ENCODE measurements at regions not wholly inside any gene's neighbourhood (a gene's known extent, or its start where the extent isn't known, plus 50 kb on each side); places are given as distances from the start of the nearest gene placed in this dataset.

DNA sequence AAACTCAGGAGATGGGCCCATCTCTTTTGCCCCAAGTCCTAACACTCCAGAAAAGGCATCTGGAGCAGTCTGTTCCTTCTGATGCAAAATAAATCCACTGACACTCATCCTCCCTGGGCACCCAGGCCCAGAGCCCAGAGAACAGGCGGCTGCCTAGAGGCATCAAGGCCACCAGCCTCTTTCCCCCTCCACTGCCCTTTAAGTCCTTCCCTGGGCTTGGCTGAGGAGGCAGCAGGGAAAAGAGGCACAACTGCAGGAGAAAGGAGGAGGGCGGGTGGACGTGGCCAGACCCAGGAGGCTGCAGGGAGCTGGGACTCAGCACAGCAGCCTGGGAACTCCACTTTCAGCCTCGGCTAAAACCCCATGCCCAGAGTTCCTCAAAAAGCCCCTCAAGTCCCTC is 99.7 kb upstream of the ID2 start:
- no peak overlapping the region for H2BK5ac ChIP-seq (ENCODE audit: insufficient read length, low read length)
- H2BK120ac ChIP-seq (ENCODE audit: low read depth, low read length, poor library complexity, severe bottlenecking): no peak overlapping the region
- H2BK15ac ChIP-seq (ENCODE audit: low read depth, low read length): no peak overlapping the region
- H3K4ac ChIP-seq (ENCODE audit: low read depth, low read length): no peak overlapping the region
- peaks cover 48 to 50% of the 10 kb centered on the region in 2 experiments for H3K4me1 Mint-ChIP-seq
- no peak overlapping the region for H3K18ac ChIP-seq (ENCODE audit: insufficient read length, low read depth, low read length)
- WGBS (ENCODE audit: extremely low coverage, insufficient read length, low lambda C conversion rate): no CpG with 5 or more reads among the region's 4 CpGs
- H3K9me3 ChIP-seq (ENCODE audit: control insufficient read depth, low read depth, low read length): no peaks in the 10 kb centered on the region
- no peak overlapping the region for H3K9ac ChIP-seq (ENCODE audit: extremely low read depth, insufficient read length, low read length)
- no peak overlapping the region for H3T11ph ChIP-seq (ENCODE audit: low read length)
- H3K9me3 Mint-ChIP-seq: no peaks in the 10 kb centered on the region; a peak in 2 of 5 replicates
- H3K27ac ChIP-seq (ENCODE audit: insufficient read length, low read depth, low read length): no peak overlapping the region
- H3K4me2 ChIP-seq (ENCODE audit: insufficient read depth, insufficient read length, low read length): no peak overlapping the region
- no peaks in the 10 kb centered on the region; a peak in 1 of 7 replicates for H3K36me3 Mint-ChIP-seq (ENCODE audit: insufficient read depth in 1 of 3, low read depth in 3 of 3)
- no peaks in the 10 kb centered on the region; the same call in 1 of the 2 replicates for H3K4me1 ChIP-seq (ENCODE audit: insufficient read depth, low read length)
- H3K56ac ChIP-seq (ENCODE audit: insufficient read length, low read depth, low read length): no peak overlapping the region
- H2BK12ac ChIP-seq (ENCODE audit: insufficient read length, low read depth, low read length): no peak overlapping the region
- H3K4me3 Mint-ChIP-seq: no peak overlapping the region
- H3K79me2 ChIP-seq (ENCODE audit: insufficient read depth, low read length): no peaks in the 10 kb centered on the region
- H3K23me2 ChIP-seq (ENCODE audit: insufficient read length, low read depth, low read length, poor library complexity, severe bottlenecking): no peaks in the 10 kb centered on the region
- no peak overlapping the region for H4K5ac ChIP-seq (ENCODE audit: insufficient read length, low read depth, low read length)
- H4K20me1 ChIP-seq (ENCODE audit: control insufficient read depth, insufficient read depth, insufficient read length): no peaks in the 10 kb centered on the region
- H3K23ac ChIP-seq (ENCODE audit: insufficient read length, low read depth, low read length): no peak overlapping the region
- no peak overlapping the region; the same call in 1 of the 2 replicates for H3K14ac ChIP-seq (ENCODE audit: insufficient read depth, low read length)
- TF ChIP-seq, protein P1, sequence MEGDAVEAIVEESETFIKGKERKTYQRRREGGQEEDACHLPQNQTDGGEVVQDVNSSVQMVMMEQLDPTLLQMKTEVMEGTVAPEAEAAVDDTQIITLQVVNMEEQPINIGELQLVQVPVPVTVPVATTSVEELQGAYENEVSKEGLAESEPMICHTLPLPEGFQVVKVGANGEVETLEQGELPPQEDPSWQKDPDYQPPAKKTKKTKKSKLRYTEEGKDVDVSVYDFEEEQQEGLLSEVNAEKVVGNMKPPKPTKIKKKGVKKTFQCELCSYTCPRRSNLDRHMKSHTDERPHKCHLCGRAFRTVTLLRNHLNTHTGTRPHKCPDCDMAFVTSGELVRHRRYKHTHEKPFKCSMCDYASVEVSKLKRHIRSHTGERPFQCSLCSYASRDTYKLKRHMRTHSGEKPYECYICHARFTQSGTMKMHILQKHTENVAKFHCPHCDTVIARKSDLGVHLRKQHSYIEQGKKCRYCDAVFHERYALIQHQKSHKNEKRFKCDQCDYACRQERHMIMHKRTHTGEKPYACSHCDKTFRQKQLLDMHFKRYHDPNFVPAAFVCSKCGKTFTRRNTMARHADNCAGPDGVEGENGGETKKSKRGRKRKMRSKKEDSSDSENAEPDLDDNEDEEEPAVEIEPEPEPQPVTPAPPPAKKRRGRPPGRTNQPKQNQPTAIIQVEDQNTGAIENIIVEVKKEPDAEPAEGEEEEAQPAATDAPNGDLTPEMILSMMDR (conservative IDR thresholded peaks at IDR 0.05): no peak
- peaks cover 18% of the 10 kb centered on the region for H3K27me3 Mint-ChIP-seq (ENCODE audit: low read depth)
- no peaks in the 10 kb centered on the region for H3K27me3 ChIP-seq (ENCODE audit: insufficient read depth, low read length)
- no peaks in the 10 kb centered on the region for H3K79me1 ChIP-seq (ENCODE audit: insufficient read depth, low read depth, low read length, poor library complexity, severe bottlenecking)
- no peak overlapping the region for H2AFZ ChIP-seq (ENCODE audit: low read length)
- no peak overlapping the region for H3K27ac Mint-ChIP-seq
- H4K8ac ChIP-seq (replicated peaks; ENCODE audit: insufficient read length, low read depth, low read length): no peak overlapping the region
- no peak overlapping the region for H4K91ac ChIP-seq (ENCODE audit: insufficient read length, low read depth, low read length)
- no peak overlapping the region for H2BK20ac ChIP-seq (ENCODE audit: low read depth, low read length, poor library complexity, severe bottlenecking)
- no peak overlapping the region for H2AK5ac ChIP-seq (ENCODE audit: insufficient read length, low read length)
- DNase-seq: no peak

Measured in H9 (cell line).